IPS-18a (cell line): ENCODE measurements at regions not wholly inside any gene's neighbourhood (a gene's known extent, or its start where the extent isn't known, plus 50 kb on each side); places are given as distances from the start of the nearest gene placed in this dataset.
"Not testable (repeated sequence)": the region's sequence is repeated elsewhere in the genome, so short reads cannot be mapped to it uniquely, and the experiment has no call there.

Experiments used
- H3K27ac ChIP-seq: one replicate; pipeline ENCODE4 v1.5.1; 2013; ENCODE audit warnings: low read length
- H3K27me3 ChIP-seq: one replicate; pipeline ENCODE4 v1.6.1; 2013; ENCODE audit warnings: mild to moderate bottlenecking, low read length; ENCODE audit not compliant: control insufficient read depth, insufficient read depth
- H3K36me3 ChIP-seq: one replicate; pipeline ENCODE4 v1.6.1; 2013; ENCODE audit warnings: low read depth, low read length; ENCODE audit not compliant: control insufficient read depth
- H3K4me1 ChIP-seq: one replicate; pipeline ENCODE4 v1.6.1; 2013; ENCODE audit warnings: low read depth, low read length; ENCODE audit not compliant: control insufficient read depth
- H3K4me3 ChIP-seq: one replicate; pipeline ENCODE4 v1.5.1; 2013; ENCODE audit warnings: low read length
- H3K9ac ChIP-seq: one replicate; pipeline ENCODE4 v1.6.1; 2013; ENCODE audit warnings: mild to moderate bottlenecking, low read length, moderate library complexity
- H3K9me3 ChIP-seq: one replicate; pipeline ENCODE4 v1.6.1; 2013; ENCODE audit warnings: low read depth, low read length; ENCODE audit not compliant: control insufficient read depth

DNA sequence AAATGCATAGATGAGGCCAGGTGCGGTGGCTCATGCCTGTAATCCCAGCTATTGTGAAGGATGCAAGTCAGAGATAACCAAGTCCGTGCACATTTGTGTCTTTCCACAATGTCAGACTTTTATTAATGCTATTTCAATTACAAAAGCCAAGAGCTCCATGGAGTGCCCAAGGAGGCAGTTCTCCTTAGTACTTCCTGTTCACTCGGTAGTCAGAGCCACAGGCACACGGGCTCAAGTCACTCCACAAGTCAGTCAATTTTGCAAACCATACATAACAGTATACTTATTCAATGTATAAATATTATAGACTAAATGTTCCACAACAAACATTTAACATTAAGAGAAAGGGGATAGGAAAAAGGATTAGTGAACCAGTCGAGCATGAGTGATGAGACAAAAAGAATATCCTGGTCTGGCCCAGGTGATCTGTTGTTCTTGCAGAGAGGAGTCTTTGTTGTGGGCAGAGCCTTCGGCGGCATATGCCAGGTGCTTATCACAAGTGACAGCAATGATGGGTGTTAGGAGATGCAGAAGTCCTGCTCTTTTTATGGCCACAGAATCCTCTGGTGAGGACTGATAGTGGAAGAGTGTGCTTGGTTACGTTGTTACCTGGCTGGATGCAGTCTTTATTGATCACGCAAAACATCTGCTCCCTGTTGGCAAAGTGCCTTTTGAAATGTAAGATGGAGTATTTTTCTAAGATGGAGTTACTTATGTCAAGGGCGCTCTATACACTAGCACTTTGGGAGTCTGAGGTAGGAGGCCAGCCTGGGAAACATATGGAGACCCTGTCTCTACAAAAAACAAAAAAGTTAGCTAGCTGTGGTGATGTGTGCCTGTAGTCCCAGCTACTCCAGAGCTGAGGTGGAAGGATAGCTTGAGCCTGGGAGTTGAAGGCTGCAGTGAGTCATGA, 167.0 kb upstream of the FBXL17 start:
- H3K4me3 ChIP-seq = no peak overlapping the region
- no peaks in the 10 kb centered on the region for H3K36me3 ChIP-seq
- H3K9ac ChIP-seq = no peak overlapping the region
- H3K4me1 ChIP-seq = peaks cover 8% of the 10 kb centered on the region
- H3K27me3 ChIP-seq = no peaks in the 10 kb centered on the region
- H3K9me3 ChIP-seq = no peaks in the 10 kb centered on the region
- no peak overlapping the region for H3K27ac ChIP-seq

DNA sequence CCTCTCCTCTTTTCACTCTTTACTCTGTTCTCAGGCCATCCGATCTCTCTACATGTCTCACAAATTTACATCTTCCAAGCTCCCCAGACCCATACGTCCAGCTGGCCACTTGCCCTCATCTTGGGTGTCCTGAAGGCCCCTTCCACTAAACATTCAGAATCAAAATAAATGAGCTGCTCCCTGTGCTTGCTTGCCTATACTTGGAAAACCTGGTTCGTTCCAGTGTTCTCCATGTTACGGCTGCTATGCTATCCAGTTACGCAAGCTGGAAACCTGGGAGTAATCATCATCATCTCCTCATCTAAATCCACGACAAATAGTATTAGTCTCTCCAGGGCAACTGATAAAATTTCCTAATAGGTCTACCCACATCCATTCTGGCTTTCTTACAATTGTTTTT, 165.0 kb upstream of the FBXL17 start:
- Histone ChIP-seq H3K27me3 (no peaks in the 10 kb centered on the region), H3K9ac (no peak overlapping the region), H3K36me3 (no peaks in the 10 kb centered on the region), H3K9me3 (no peaks in the 10 kb centered on the region), H3K4me3 (no peak overlapping the region), H3K27ac (no peak overlapping the region), H3K4me1 (peaks cover 8% of the 10 kb centered on the region)

DNA sequence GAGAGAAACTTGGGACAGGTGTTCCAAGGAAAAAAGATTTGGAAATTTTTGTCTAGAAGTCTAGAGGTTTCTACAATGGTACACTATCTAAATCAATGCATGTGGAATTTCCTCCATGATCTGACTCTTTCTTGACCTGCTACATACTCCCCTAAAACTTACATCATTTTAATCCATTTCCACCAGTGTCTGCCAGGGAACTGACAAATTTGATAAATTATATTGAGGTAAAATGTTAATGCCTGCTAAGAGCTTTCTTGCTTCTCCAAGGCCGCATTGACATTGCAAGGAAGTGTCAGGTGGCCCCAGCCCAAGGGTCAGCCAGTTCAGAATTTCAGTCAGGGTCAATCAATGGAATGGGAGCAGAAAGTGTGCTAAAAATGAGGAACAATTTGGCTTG, 163.4 kb upstream of the FBXL17 start:
- Histone ChIP-seq H3K4me3 (no peak overlapping the region), H3K9me3 (no peaks in the 10 kb centered on the region), H3K27me3 (no peaks in the 10 kb centered on the region), H3K9ac (no peak overlapping the region), H3K36me3 (no peaks in the 10 kb centered on the region), H3K4me1 (peaks cover 8% of the 10 kb centered on the region), H3K27ac (no peak overlapping the region)

- Histone ChIP-seq H3K9me3 (no peaks in the 10 kb centered on the region), H3K27me3 (no peaks in the 10 kb centered on the region), H3K4me3 (no peak overlapping the region), H3K9ac (no peak overlapping the region), H3K27ac (no peak overlapping the region), H3K4me1 (peaks cover 5% of the 10 kb centered on the region), H3K36me3 (no peaks in the 10 kb centered on the region)
Measured at GRCh38 chr5:108543486-108543885, 161.6 kb upstream of the FBXL17 start.

- peaks cover 14% of the 10 kb centered on the region for H3K4me1 ChIP-seq
- H3K4me3 ChIP-seq = no peak overlapping the region
- H3K9me3 ChIP-seq = no peaks in the 10 kb centered on the region
- no peak overlapping the region for H3K27ac ChIP-seq
- H3K36me3 ChIP-seq = no peaks in the 10 kb centered on the region
- H3K9ac ChIP-seq = no peak overlapping the region
- no peaks in the 10 kb centered on the region for H3K27me3 ChIP-seq
Measured at GRCh38 chr5:108541836-108542235, 159.9 kb upstream of the FBXL17 start.

DNA sequence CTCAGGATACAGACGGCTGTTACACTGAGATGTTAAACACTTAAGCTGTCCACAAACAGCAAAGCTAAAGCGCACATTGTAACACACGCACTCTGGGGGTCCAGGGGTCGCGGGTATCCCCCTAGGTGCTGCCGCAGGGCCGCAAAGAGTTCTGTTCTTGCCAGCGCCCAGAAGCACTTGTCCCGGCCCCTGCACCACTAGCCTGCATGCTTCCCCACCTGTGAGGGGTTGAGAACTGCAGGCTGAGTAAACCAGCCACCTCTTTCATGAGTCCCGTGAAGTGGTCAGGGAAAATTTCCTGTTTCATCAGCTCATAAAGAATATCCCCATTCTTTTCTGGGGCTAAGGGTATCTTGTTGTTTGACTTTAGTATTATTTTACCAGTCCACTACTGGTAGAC, 154.4 kb upstream of the FBXL17 start:
- Histone ChIP-seq H3K27me3 (no peaks in the 10 kb centered on the region), H3K9ac (no peak overlapping the region), H3K36me3 (no peaks in the 10 kb centered on the region), H3K4me3 (no peak overlapping the region), H3K27ac (no peak overlapping the region), H3K4me1 (peaks cover 18% of the 10 kb centered on the region), H3K9me3 (no peaks in the 10 kb centered on the region)

DNA sequence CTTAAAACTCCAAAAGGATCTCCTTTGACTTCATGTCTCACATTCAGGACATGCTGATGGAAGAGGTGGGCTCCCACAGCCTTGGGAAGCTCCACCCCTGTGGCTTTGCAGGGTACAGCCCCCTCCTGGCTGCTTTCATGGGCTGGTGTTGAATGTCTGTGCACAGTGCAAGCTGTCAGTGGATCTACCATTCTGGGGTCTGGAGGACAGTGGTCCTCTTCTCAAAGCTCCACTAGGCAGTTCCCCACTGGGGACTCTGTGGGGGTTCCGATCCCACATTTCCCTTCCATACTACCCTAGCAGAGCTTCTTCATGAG, 150.2 kb upstream of the FBXL17 start:
- not testable (repeated sequence) for H3K9ac ChIP-seq, H3K9me3 ChIP-seq, H3K4me1 ChIP-seq, H3K4me3 ChIP-seq, H3K36me3 ChIP-seq, H3K27ac ChIP-seq, H3K27me3 ChIP-seq

GRCh38 chr5:108531367-108532128, 149.7 kb upstream of the FBXL17 start:
- H3K27ac ChIP-seq = no peak overlapping the region

DNA sequence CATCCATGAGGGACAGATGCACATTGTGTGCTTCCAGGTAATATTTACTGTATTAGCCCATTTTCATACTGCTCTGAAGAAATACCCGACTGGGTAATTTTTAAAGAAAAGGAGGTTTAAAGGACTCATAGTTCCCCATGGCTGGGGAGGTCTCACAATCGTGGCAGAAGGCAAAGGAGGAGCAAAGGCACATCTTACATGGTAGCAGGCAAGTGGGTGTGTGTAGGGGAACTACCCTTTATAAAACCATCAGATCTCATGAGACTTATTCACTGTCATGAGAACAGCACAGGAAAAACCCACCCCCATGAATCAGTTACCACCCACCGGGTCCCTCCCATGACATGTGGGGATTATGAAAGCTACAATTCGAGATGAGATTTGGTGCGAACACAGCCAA, 148.8 kb upstream of the FBXL17 start:
- peaks cover 7% of the 10 kb centered on the region for H3K9me3 ChIP-seq
- H3K27me3 ChIP-seq = no peaks in the 10 kb centered on the region
- H3K36me3 ChIP-seq = no peaks in the 10 kb centered on the region
- no peak overlapping the region for H3K27ac ChIP-seq
- H3K4me3 ChIP-seq = no peak overlapping the region
- H3K9ac ChIP-seq = no peak overlapping the region
- H3K4me1 ChIP-seq = peaks cover 4% of the 10 kb centered on the region

More at GRCh38 chr5:108531367-108532128, 149.7 kb upstream of the FBXL17 start:
- no peaks in the 10 kb centered on the region for H3K27me3 ChIP-seq
- H3K4me1 ChIP-seq = peaks cover 4% of the 10 kb centered on the region
- H3K4me3 ChIP-seq = no peak overlapping the region
- H3K9ac ChIP-seq = no peak overlapping the region
- H3K9me3 ChIP-seq = peaks cover 3% of the 10 kb centered on the region
- no peaks in the 10 kb centered on the region for H3K36me3 ChIP-seq

GRCh38 chr5:108529381-108529780, 147.5 kb upstream of the FBXL17 start:
- Histone ChIP-seq H3K9ac (no peak overlapping the region), H3K27me3 (no peaks in the 10 kb centered on the region), H3K9me3 (peaks cover 7% of the 10 kb centered on the region), H3K27ac (no peak overlapping the region), H3K36me3 (no peaks in the 10 kb centered on the region), H3K4me3 (no peak overlapping the region), H3K4me1 (peaks cover 4% of the 10 kb centered on the region)

DNA sequence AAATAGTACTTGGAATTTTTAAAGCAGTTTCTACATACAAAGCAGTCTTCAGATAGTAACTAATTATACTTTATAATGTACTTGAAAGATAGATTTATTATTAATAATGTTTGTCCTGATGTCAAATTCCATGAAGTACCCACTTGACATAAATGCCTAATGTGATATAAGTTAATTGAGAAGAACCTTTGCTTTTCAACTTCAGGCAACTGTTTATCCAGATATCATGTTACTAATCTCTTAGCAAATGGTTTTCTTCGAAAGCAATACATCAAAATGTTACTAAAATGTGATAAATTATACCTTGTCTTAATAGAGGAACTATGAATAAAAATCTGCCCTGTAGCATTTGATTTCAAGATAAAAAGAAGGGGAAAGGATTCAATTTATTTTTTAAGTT, 146.8 kb upstream of the FBXL17 start:
- Histone ChIP-seq H3K4me1 (peaks cover 4% of the 10 kb centered on the region), H3K27ac (no peak overlapping the region), H3K27me3 (no peaks in the 10 kb centered on the region), H3K9ac (no peak overlapping the region), H3K4me3 (no peak overlapping the region), H3K9me3 (peaks cover 7% of the 10 kb centered on the region), H3K36me3 (no peaks in the 10 kb centered on the region)

DNA sequence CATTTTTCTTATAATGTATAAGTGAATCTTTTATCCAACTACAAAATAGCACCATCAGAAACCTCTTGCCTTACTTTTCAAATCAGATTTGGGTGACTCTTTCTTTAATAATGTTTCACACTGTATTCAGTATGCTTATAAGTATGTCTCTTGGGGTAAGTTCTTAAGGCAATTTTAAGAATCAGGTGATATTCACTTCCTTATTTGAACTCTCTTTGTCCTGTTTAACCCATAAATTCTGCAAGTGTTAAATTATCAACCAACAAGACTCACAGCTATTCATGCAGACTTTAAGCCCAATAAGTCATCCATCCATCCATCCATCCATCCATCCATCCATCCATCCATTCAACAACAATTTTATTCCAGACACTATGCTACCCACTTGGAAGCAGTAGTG, 142.7 kb upstream of the FBXL17 start:
- no peaks in the 10 kb centered on the region for H3K27me3 ChIP-seq
- no peak overlapping the region for H3K27ac ChIP-seq
- H3K9ac ChIP-seq = no peak overlapping the region
- no peaks in the 10 kb centered on the region for H3K36me3 ChIP-seq
- H3K4me1 ChIP-seq = peaks cover 10% of the 10 kb centered on the region
- peaks cover 7% of the 10 kb centered on the region for H3K9me3 ChIP-seq
- no peak overlapping the region for H3K4me3 ChIP-seq
